ENCODE measurements at regions not wholly inside any gene's neighbourhood (a gene's known extent, or its start where the extent isn't known, plus 50 kb on each side); places are given as distances from the start of the nearest gene placed in this dataset.

DNA sequence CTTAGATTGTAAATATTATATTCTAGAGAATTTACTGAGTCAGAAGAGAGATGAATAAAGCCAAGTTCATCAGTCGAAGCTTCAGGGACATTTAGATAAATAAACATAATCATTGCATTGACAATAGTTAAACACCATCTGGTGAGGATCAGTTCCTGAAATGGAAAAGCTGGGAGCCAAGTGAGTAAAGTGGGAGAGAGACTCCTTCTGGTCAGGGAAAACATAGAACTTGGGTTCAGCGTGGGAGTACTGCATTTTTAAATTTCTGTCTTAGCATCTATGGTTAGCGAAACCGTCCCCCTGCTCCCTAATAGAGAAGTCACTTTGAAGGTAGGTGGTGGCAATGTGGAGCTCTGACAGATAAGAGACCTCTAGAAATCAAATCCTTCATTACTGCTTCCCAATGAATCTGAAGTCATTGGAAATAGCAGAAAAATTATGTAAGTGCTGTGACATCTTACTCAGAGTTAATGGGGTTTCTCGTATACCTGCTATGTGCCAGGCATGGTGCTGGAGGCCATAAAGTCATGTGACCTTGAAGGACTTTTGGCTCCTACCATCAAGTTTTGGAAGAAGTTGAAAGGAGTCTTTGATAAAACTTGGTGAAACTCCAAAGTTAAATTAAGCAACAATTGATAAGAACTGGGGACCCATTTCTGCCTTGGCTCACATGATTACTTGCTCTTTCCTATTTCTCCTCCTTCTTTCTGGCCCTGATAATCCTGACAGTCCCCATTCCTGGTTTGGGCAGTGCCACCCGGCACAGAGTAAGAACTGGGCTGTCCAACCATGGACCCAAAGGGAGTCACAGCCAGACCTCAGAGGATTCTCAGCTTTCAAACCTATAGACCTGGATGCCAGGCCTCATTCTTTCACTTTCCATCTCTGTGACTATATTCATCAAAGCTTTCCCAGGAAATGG, 211.2 kb downstream of the C7orf25 start:
- no peak for TF ChIP-seq POLR2A (IDR thresholded peaks at IDR 0.05)
- TF ChIP-seq CTCF (IDR thresholded peaks at IDR 0.05 in 4 of 5, conservative IDR thresholded peaks at IDR 0.05 in 1 of 5) = no peak

Measured in gastrocnemius medialis (tissue), 4 donors.